ENCODE measurements at regions not wholly inside any gene's neighbourhood (a gene's known extent, or its start where the extent isn't known, plus 50 kb on each side); places are given as distances from the start of the nearest gene placed in this dataset.

- Histone ChIP-seq H3K27ac (ENCODE audit: low read depth in 1 of 2, low read length in 2 of 2) (no peak overlapping the region), H3K4me3 (ENCODE audit: low read length) (no peak overlapping the region), H3K4me1 (ENCODE audit: insufficient read depth, low read length) (no peaks in the 10 kb centered on the region), H3K36me3 (ENCODE audit: insufficient read depth, low read length) (no peaks in the 10 kb centered on the region), H3K9me3 (ENCODE audit: control insufficient read depth in 1 of 2, insufficient read depth in 1 of 2, low read length in 2 of 2) (peaks cover 0 to 4% of the 10 kb centered on the region in 2 experiments), H3K27me3 (ENCODE audit: control insufficient read depth in 1 of 2, insufficient read depth in 2 of 2, low read length in 2 of 2) (no peaks in the 10 kb centered on the region)
- intact Hi-C loops (cut with DNase I, micrococcal nuclease): loop anchor here in 1 of 2 experiments (2.0 kb wide), 1 partner anchor 42 kb away; no protein-coding TSS in a partner anchor
- CTCF ChIA-PET: no interaction called here
- H3K27ac Mint-ChIP-seq: no peak overlapping the region
- no peak for TF ChIP-seq CTCF (IDR thresholded peaks at IDR 0.05)
- no peak for ATAC-seq (ENCODE audit: poor library complexity)
- no peak overlapping the region for H3K4me3 Mint-ChIP-seq
- H3K4me1 Mint-ChIP-seq (ENCODE audit: low read depth): no peaks in the 10 kb centered on the region
- no peak for DNase-seq
- H3K9me3 Mint-ChIP-seq: no peaks in the 10 kb centered on the region
- H3K27me3 Mint-ChIP-seq: peaks cover 23% of the 10 kb centered on the region
- POLR2A ChIA-PET: no interaction called here
- no peaks in the 10 kb centered on the region for H3K36me3 Mint-ChIP-seq (ENCODE audit: low read depth)
Measured at GRCh38 chr18:75869162-75869561, 441.7 kb upstream of the SMIM21 start.

- Mint-ChIP-seq H3K9me3 (no peaks in the 10 kb centered on the region), H3K27me3 (peaks cover 33% of the 10 kb centered on the region), H3K4me1 (ENCODE audit: low read depth) (no peaks in the 10 kb centered on the region), H3K4me3 (no peak overlapping the region), H3K36me3 (ENCODE audit: low read depth) (no peaks in the 10 kb centered on the region), H3K27ac (no peak overlapping the region)
- no peaks in the 10 kb centered on the region for H3K36me3 ChIP-seq (ENCODE audit: insufficient read depth, low read length)
- ChIA-PET CTCF (no interaction called here), POLR2A (no interaction called here)
- no peak for ATAC-seq (ENCODE audit: poor library complexity)
- H3K27ac ChIP-seq (ENCODE audit: low read depth in 1 of 2, low read length in 2 of 2): no peak overlapping the region
- no peak for TF ChIP-seq CTCF (IDR thresholded peaks at IDR 0.05)
- no peak for DNase-seq
- no peaks in the 10 kb centered on the region for H3K27me3 ChIP-seq (ENCODE audit: control insufficient read depth in 1 of 2, insufficient read depth in 2 of 2, low read length in 2 of 2)
- peaks cover 0 to 8% of the 10 kb centered on the region in 2 experiments for H3K9me3 ChIP-seq (ENCODE audit: control insufficient read depth in 1 of 2, insufficient read depth in 1 of 2, low read length in 2 of 2)
- intact Hi-C loops (cut with DNase I, micrococcal nuclease): loop anchor here in 1 of 2 experiments (2.0 kb wide), 1 partner anchor 41 kb away; no protein-coding TSS in a partner anchor
- no peak overlapping the region for H3K4me3 ChIP-seq (ENCODE audit: low read length)
- H3K4me1 ChIP-seq (ENCODE audit: insufficient read depth, low read length): no peaks in the 10 kb centered on the region
Measured at GRCh38 chr18:75868031-75868430, 440.5 kb upstream of the SMIM21 start.

- CTCF ChIA-PET: no interaction called here
Measured at GRCh38 chr18:75865639-75866038, 438.1 kb upstream of the SMIM21 start.

More at GRCh38 chr18:75865639-75866038, 438.1 kb upstream of the SMIM21 start:
- Mint-ChIP-seq H3K4me3 (no peak overlapping the region), H3K27ac (no peak overlapping the region), H3K27me3 (peaks cover 48% of the 10 kb centered on the region), H3K36me3 (ENCODE audit: low read depth) (no peaks in the 10 kb centered on the region), H3K4me1 (ENCODE audit: low read depth) (no peaks in the 10 kb centered on the region), H3K9me3 (no peaks in the 10 kb centered on the region)
- H3K4me1 ChIP-seq (ENCODE audit: insufficient read depth, low read length): no peaks in the 10 kb centered on the region
- ATAC-seq (ENCODE audit: poor library complexity) (no peak), DNase-seq (no peak)
- intact Hi-C loops (cut with DNase I, micrococcal nuclease): no loop called here
- TF ChIP-seq CTCF (IDR thresholded peaks at IDR 0.05): no peak
- POLR2A ChIA-PET: no interaction called here
- no peak overlapping the region for H3K27ac ChIP-seq (ENCODE audit: low read depth in 1 of 2, low read length in 2 of 2)
- peaks cover 0 to 11% of the 10 kb centered on the region in 2 experiments for H3K9me3 ChIP-seq (ENCODE audit: control insufficient read depth in 1 of 2, insufficient read depth in 1 of 2, low read length in 2 of 2)
- H3K36me3 ChIP-seq (ENCODE audit: insufficient read depth, low read length): no peaks in the 10 kb centered on the region
- H3K27me3 ChIP-seq (ENCODE audit: control insufficient read depth in 1 of 2, insufficient read depth in 2 of 2, low read length in 2 of 2): no peaks in the 10 kb centered on the region
- no peak overlapping the region for H3K4me3 ChIP-seq (ENCODE audit: low read length)
